HepG2 (cell line): ENCODE measurements at regions not wholly inside any gene's neighbourhood (a gene's known extent, or its start where the extent isn't known, plus 50 kb on each side); places are given as distances from the start of the nearest gene placed in this dataset.

Source experiments
- ATAC-seq: fragments of 200-7000 bp; cut with Tn5 transposase; 3 replicates; pipeline ENCODE4 v1.9.1; 2020; ENCODE audit warnings: mild to moderate bottlenecking, moderate library complexity
- BruUV-seq: library from RNA; stranded (reverse); fragments of 400-500 nt; replicated peaks from 2 replicates; lab custom pipeline; 2021; lab: Mats Ljungman, UMichigan
- CTCF ChIA-PET: fragments of 300-600 bp; formaldehyde crosslinking; extraction: SDS; loops from one replicate; lab custom pipeline; 2021; ENCODE audit warnings: low total read pairs, inconsistent platforms, low intra/inter-chr PET ratio; lab: Yijun Ruan, JAX
- POLR2A ChIA-PET: fragments of 350-600 bp; sonication (Branson Sonifier 250); formaldehyde crosslinking; loops from one replicate; lab custom pipeline; 2020; ENCODE audit warnings: antibody characterized with exemption, inconsistent platforms; lab: Yijun Ruan, JAX
- DNase-seq: peaks from one replicate; pipeline ENCODE4 v3.0.0-alpha.2; 2015; ENCODE audit warnings: low spot score
- FAIRE-seq: peaks from 3 replicates; lab custom pipeline; 2011; peaks lifted over from hg19 to GRCh38; lab: Jason Lieb, UNC
- H2AFZ ChIP-seq: one replicate; pipeline ENCODE4 v1.6.1; 2011; ENCODE audit warnings: low read length, inconsistent platforms
- H3K27ac ChIP-seq: fragments of 300-600 bp; 3 replicates; pipeline ENCODE4 v1.8.0; 2011; ENCODE audit warnings: mixed run types, mild to moderate bottlenecking, mixed read lengths, low read length, inconsistent platforms; ENCODE audit not compliant: insufficient read depth; ENCODE audit errors: extremely low read length
- H3K27me3 ChIP-seq, 2 experiments: fragments of 200-600 bp in 1 of 2; 2 replicates in 1 of 2; 3 replicates in 1 of 2; pipeline versions ENCODE4 v1.6.0 to v1.8.0; 2011; ENCODE audit warnings: low read length in 2 of 2, mild to moderate bottlenecking in 2 of 2, moderate library complexity in 2 of 2, inconsistent platforms in 1 of 2; ENCODE audit not compliant: insufficient read depth in 2 of 2, control insufficient read depth in 1 of 2
- H3K36me3 ChIP-seq, 2 experiments: fragments of 200-600 bp in 1 of 2; replicated peaks in 1 of 2; 2 replicates in 1 of 2; 3 replicates in 1 of 2; pipeline versions ENCODE4 v1.5.1 to v1.8.0; 2011; ENCODE audit warnings: low read length in 2 of 2, inconsistent platforms in 1 of 2; ENCODE audit not compliant: insufficient read depth in 2 of 2, control insufficient read depth in 1 of 2
- H3K4me1 ChIP-seq: 2 replicates; pipeline ENCODE4 v1.5.1; 2012; ENCODE audit warnings: low read length, inconsistent platforms; ENCODE audit not compliant: insufficient read depth
- H3K4me2 ChIP-seq: 2 replicates; pipeline ENCODE4 v1.6.0; 2011; ENCODE audit warnings: low read depth, low read length, inconsistent platforms
- H3K4me3 ChIP-seq, 3 experiments: fragments of 200-600 bp in 1 of 3; sonication (generic), shearing (Covaris generic) in 1 of 3; replicated peaks in 1 of 3; 2 replicates each; pipeline ENCODE4 v1.5.1; 2011 to 2016; ENCODE audit warnings: low read length in 3 of 3, inconsistent platforms in 2 of 3, low read depth in 2 of 3, mild to moderate bottlenecking in 2 of 3, control low read depth in 1 of 3, mixed read lengths in 1 of 3; ENCODE audit not compliant: insufficient read depth in 1 of 3
- H3K79me2 ChIP-seq: one replicate; pipeline ENCODE4 v1.6.1; 2011; ENCODE audit warnings: low read length, inconsistent platforms; ENCODE audit not compliant: insufficient read depth
- H3K9ac ChIP-seq: 2 replicates; pipeline ENCODE4 v1.6.0; 2011; ENCODE audit warnings: mild to moderate bottlenecking, low read depth, low read length, inconsistent platforms; ENCODE audit not compliant: insufficient read depth
- H3K9me3 ChIP-seq: 2 replicates; pipeline ENCODE4 v1.5.1; 2012; ENCODE audit warnings: mild to moderate bottlenecking, low read length
- H4K20me1 ChIP-seq: 2 replicates; pipeline ENCODE4 v1.6.0; 2011; ENCODE audit warnings: inconsistent platforms, mild to moderate bottlenecking, low read length, moderate library complexity; ENCODE audit not compliant: insufficient read depth
- E2F5 ChIP-seq: sonication (generic); formaldehyde crosslinking; conservative IDR thresholded peaks from 2 replicates; pipeline ENCODE4 v1.4.0; 2020; ENCODE audit warnings: missing genetic modification reagents
- WGBS: methylation state at CpG from one replicate; pipeline ENCODE4 v1.1.6; 2017; ENCODE audit warnings: low lambda C conversion rate; 5-methylcytosine and 5-hydroxymethylcytosine counted together
- in situ Hi-C: cut with HindIII; loops from 2 replicates; pipeline ENCODE4 v1.10.0; 2017; ENCODE audit warnings: low pct_unique_long_range_greater_than_20kb; ENCODE audit not compliant: extremely low pct_ligation_motif_present
- intact Hi-C: fragments of 100-400 bp; cut with micrococcal nuclease; formaldehyde crosslinking; loops from one replicate; pipeline ENCODE4 v1.10.0; 2022; ENCODE audit not compliant: unreplicated experiment
- TF ChIP-seq, protein P1 (sequence below): sonication (generic); formaldehyde crosslinking; IDR thresholded peaks from 2 replicates; pipeline ENCODE4 v1.5.0; 2020; ENCODE audit warnings: missing genetic modification reagents

DNA sequence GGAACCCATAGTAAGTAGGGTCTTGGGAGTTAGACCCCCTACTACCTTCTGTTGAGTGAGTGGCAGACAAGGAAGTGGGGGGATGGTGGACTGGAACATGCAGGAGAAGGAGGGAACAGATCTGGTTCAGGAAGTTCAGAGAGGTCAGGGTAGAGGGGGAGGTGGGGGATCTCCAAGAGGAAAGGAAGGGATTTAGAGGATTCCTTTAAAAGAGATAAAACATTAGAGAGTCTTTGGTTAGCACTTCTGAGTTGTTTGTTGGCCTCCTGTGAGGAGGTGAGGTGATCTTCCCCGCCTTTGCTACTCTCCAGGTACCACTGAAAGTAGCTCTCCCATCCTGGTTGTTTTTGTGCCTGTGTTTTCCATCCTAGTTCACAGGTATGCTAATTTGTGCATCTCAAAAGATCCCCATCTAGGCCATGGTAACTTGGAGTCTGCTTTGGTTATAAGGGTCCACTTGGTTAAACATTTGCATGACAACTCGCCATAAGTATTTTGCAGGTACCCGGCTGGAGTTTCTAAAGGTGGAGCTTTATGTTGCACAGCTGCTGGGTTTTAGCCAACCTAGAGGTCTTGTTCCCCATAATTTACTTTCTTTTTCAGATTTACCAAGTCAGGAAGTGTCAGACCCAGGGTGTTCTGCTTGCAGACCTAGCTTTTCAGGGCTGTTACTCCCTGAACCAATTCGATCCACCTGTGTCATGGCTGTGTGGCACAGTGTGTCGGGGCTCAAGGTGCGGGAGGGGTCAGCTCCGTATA, 79.3 kb upstream of the SORL1 start:
- CTCF ChIA-PET = no interaction called here
- no peaks in the 10 kb centered on the region for H4K20me1 ChIP-seq
- intact Hi-C loops = no loop called here

More for the DNA sequence above, 79.3 kb upstream of the SORL1 start:
- Histone ChIP-seq H3K4me3 (no peak overlapping the region), H3K79me2 (no peaks in the 10 kb centered on the region), H3K27me3 (peaks cover 0 to 3% of the 10 kb centered on the region in 2 experiments; a peak in 2 of 5 replicates), H3K27ac (no peak overlapping the region), H3K4me2 (no peak overlapping the region), H3K4me1 (no peaks in the 10 kb centered on the region), H2AFZ (no peak overlapping the region), H3K9ac (no peak overlapping the region), H3K9me3 (no peaks in the 10 kb centered on the region)
- DNase-seq = no peak
- POLR2A ChIA-PET = no interaction called here
- in situ Hi-C loops = no loop called here
- no peak for FAIRE-seq
- 36% methylated on average over 7 of the region's 7 CpGs for WGBS
- no peak for TF ChIP-seq E2F5 (CRISPR knock-in tag)
- TF ChIP-seq, protein P1, sequence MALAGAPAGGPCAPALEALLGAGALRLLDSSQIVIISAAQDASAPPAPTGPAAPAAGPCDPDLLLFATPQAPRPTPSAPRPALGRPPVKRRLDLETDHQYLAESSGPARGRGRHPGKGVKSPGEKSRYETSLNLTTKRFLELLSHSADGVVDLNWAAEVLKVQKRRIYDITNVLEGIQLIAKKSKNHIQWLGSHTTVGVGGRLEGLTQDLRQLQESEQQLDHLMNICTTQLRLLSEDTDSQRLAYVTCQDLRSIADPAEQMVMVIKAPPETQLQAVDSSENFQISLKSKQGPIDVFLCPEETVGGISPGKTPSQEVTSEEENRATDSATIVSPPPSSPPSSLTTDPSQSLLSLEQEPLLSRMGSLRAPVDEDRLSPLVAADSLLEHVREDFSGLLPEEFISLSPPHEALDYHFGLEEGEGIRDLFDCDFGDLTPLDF = no peak
- TF ChIP-seq, all 625 proteins: peak for 0
- ATAC-seq = no peak
- no TSS peak for BruUV-seq
- H3K36me3 ChIP-seq = no peaks in the 10 kb centered on the region
